Karpas-422 (cell line): ENCODE measurements at regions not wholly inside any gene's neighbourhood (a gene's known extent, or its start where the extent isn't known, plus 50 kb on each side); places are given as distances from the start of the nearest gene placed in this dataset.
A peak's percentile ranks its signal among the peaks of the same experiment; 100 is the strongest.

Experiments
- DNase-seq: peaks from one replicate; pipeline ENCODE4 v3.0.0-alpha.2; 2015
- H2AFZ ChIP-seq: fragments of 200-600 bp; sonication (generic); 2 replicates; pipeline ENCODE4 v1.6.1; 2014; ENCODE audit warnings: antibody characterized with exemption, low read length, mixed read lengths
- H3K27ac ChIP-seq: fragments of 200-600 bp; sonication (generic); 2 replicates; pipeline ENCODE4 v1.5.1; 2014; ENCODE audit warnings: mild to moderate bottlenecking, low read length, moderate library complexity
- H3K27me3 ChIP-seq: fragments of 200-600 bp; sonication (generic); 2 replicates; pipeline ENCODE4 v1.6.1; 2014; ENCODE audit warnings: low read length, mixed read lengths
- H3K36me3 ChIP-seq: fragments of 200-600 bp; sonication (generic); 2 replicates; pipeline ENCODE4 v1.6.1; 2014; ENCODE audit warnings: low read length, mixed read lengths; ENCODE audit not compliant: insufficient read depth
- H3K4me1 ChIP-seq: fragments of 200-600 bp; sonication (generic); 2 replicates; pipeline ENCODE4 v1.6.1; 2014; ENCODE audit warnings: mild to moderate bottlenecking, low read length, mixed read lengths
- H3K4me2 ChIP-seq: fragments of 200-600 bp; sonication (generic); 2 replicates; pipeline ENCODE4 v1.6.1; 2014; ENCODE audit warnings: low read length, low read depth, mild to moderate bottlenecking; ENCODE audit not compliant: poor library complexity, severe bottlenecking
- H3K4me3 ChIP-seq: fragments of 200-600 bp; sonication (generic); 2 replicates; pipeline ENCODE4 v1.5.1; 2014; ENCODE audit warnings: mild to moderate bottlenecking, antibody characterized with exemption, low read length, mixed read lengths
- H3K79me2 ChIP-seq: fragments of 200-600 bp; sonication (generic); 2 replicates; pipeline ENCODE4 v1.6.1; 2014; ENCODE audit warnings: mild to moderate bottlenecking, low read length, mixed read lengths
- H3K9ac ChIP-seq: fragments of 200-600 bp; sonication (generic); 2 replicates; pipeline ENCODE4 v1.6.0; 2014; ENCODE audit warnings: low read length
- H3K9me2 ChIP-seq: fragments of 200-600 bp; sonication (generic), shearing (Covaris generic); replicated peaks from 2 replicates; pipeline ENCODE4 v1.6.0; 2014; ENCODE audit warnings: mild to moderate bottlenecking, low read length, moderate library complexity; ENCODE audit not compliant: insufficient read depth
- H3K9me3 ChIP-seq: fragments of 300-700, 200-600 bp; sonication (generic); 2 replicates; pipeline ENCODE4 v1.6.1; 2014; ENCODE audit warnings: low read length, mixed read lengths
- H4K20me1 ChIP-seq: fragments of 200-600 bp; sonication (generic); 2 replicates; pipeline ENCODE4 v1.6.1; 2014; ENCODE audit warnings: mild to moderate bottlenecking, antibody characterized with exemption, low read length, low read depth; ENCODE audit not compliant: insufficient read depth

DNA sequence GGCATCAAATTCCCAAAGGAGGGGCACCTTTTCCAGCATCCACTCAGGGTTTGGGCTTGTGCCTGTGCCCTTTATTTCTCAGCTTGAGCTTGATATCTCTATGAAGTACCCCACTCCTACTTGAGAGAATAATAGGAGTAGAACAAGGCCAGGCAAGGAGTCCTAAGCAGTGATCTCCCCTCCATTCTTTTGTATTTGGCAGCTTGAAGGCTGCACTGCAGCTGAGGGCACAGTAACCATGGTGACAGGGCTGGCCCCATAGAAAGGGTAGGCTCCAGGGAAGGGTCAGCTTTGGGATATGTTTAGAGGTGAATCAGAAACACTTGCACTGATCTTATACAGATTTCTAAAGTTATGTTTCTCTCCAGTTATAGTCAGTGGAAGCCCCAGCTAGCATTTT, 145.4 kb upstream of the SLC24A5 start:
- no peak overlapping the region for H3K4me2 ChIP-seq

DNA sequence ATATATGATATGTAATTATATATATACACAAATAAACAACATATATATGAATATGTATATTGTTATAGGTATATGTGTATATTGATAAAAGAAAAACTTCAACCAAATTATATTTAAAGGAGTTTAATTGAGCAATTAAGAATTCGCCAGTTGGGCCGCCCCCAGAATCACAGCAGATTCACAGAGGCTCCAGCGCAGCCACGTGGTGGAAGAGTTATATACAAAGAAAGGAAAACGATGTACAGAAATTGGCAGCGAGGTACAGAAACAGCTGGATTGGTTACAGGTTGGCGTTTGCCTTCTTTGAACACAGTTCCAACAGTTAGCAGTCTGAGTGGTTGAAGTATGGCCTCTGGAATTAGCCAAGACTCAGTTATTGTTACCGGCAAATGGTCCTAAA, 137.3 kb upstream of the SLC24A5 start:
- DNase-seq: peak; percentile 44
- H4K20me1 ChIP-seq: no peaks in the 10 kb centered on the region
- H3K9me3 ChIP-seq: no peaks in the 10 kb centered on the region
- H3K4me2 ChIP-seq: no peak overlapping the region
- no peaks in the 10 kb centered on the region for H3K4me1 ChIP-seq
- no peaks in the 10 kb centered on the region for H3K79me2 ChIP-seq
- H3K9me2 ChIP-seq: no peaks in the 10 kb centered on the region
- no peak overlapping the region for H2AFZ ChIP-seq
- peaks cover 4% of the 10 kb centered on the region; the same call in 1 of the 2 replicates for H3K27me3 ChIP-seq
- H3K9ac ChIP-seq: no peak overlapping the region
- no peak overlapping the region for H3K4me3 ChIP-seq
- H3K27ac ChIP-seq: no peak overlapping the region
- H3K36me3 ChIP-seq: no peaks in the 10 kb centered on the region

More for the DNA sequence above, 145.4 kb upstream of the SLC24A5 start:
- no peaks in the 10 kb centered on the region for H3K9me2 ChIP-seq
- no peaks in the 10 kb centered on the region for H3K4me1 ChIP-seq
- no peaks in the 10 kb centered on the region for H3K36me3 ChIP-seq
- DNase-seq: no peak
- H3K79me2 ChIP-seq: no peaks in the 10 kb centered on the region
- no peak overlapping the region for H2AFZ ChIP-seq
- H3K4me3 ChIP-seq: no peak overlapping the region
- no peaks in the 10 kb centered on the region for H4K20me1 ChIP-seq
- peaks cover 4% of the 10 kb centered on the region; the same call in 1 of the 2 replicates for H3K27me3 ChIP-seq
- H3K9ac ChIP-seq: no peak overlapping the region
- no peak overlapping the region for H3K27ac ChIP-seq
- H3K9me3 ChIP-seq: no peaks in the 10 kb centered on the region

DNA sequence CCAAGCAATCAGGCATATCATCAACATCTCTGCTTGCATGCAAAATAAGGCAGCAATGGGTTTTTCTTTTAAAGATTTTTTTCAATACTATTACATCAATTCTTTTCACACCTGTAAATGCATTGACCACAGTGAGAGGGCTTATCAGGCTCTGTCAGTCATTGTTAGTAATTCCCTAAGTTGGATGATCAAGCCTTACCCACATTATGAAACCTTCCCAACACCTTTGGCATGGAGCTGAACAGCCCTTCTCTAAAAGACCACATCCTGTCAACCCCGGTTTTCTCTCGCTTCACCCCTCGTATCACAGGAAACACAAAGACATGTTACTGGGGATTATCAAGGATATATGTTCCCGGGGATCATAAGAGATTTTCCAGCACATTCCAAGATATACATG, 135.2 kb upstream of the SLC24A5 start:
- H3K4me3 ChIP-seq: no peak overlapping the region

DNA sequence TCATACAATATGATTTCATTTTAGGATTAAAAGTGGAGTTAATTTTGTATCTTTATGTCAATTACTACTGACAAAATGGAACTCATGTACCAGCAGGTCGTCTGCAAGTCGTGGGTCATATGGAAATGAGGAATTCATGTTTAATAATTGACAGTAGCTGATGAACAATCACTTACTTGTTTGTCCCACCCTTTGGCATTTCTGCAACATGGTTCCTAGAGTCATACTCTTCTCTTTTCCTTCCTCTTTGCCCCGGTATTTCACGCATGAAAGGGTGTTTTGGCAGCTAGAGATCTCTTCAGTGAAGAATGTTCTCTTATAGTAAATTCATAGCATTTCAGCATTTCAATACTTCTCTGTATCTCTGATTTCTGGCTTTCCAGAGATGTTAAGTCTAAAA, 133.3 kb upstream of the SLC24A5 start:
- no peak overlapping the region for H2AFZ ChIP-seq
- no peaks in the 10 kb centered on the region for H3K4me1 ChIP-seq
- H3K79me2 ChIP-seq: no peaks in the 10 kb centered on the region
- no peaks in the 10 kb centered on the region for H3K27me3 ChIP-seq
- H3K4me3 ChIP-seq: no peak overlapping the region
- no peaks in the 10 kb centered on the region for H3K9me2 ChIP-seq
- no peak overlapping the region for H3K9ac ChIP-seq
- H3K4me2 ChIP-seq: no peak overlapping the region
- DNase-seq: no peak
- no peaks in the 10 kb centered on the region for H3K9me3 ChIP-seq
- H3K36me3 ChIP-seq: no peaks in the 10 kb centered on the region
- H4K20me1 ChIP-seq: no peaks in the 10 kb centered on the region
- no peak overlapping the region for H3K27ac ChIP-seq

More for the DNA sequence above, 135.2 kb upstream of the SLC24A5 start:
- DNase-seq: no peak
- no peaks in the 10 kb centered on the region for H3K9me3 ChIP-seq
- H3K36me3 ChIP-seq: no peaks in the 10 kb centered on the region
- no peak overlapping the region for H3K27ac ChIP-seq
- H2AFZ ChIP-seq: no peak overlapping the region
- no peaks in the 10 kb centered on the region for H4K20me1 ChIP-seq
- H3K9me2 ChIP-seq: no peaks in the 10 kb centered on the region
- no peaks in the 10 kb centered on the region for H3K27me3 ChIP-seq
- H3K9ac ChIP-seq: no peak overlapping the region
- no peaks in the 10 kb centered on the region for H3K79me2 ChIP-seq
- no peaks in the 10 kb centered on the region for H3K4me1 ChIP-seq
- H3K4me2 ChIP-seq: no peak overlapping the region

- Histone ChIP-seq H3K79me2 (no peaks in the 10 kb centered on the region), H3K27ac (no peak overlapping the region), H3K9me3 (no peaks in the 10 kb centered on the region), H3K4me3 (no peak overlapping the region), H3K36me3 (no peaks in the 10 kb centered on the region), H3K4me2 (no peak overlapping the region), H2AFZ (no peak overlapping the region), H4K20me1 (no peaks in the 10 kb centered on the region), H3K9me2 (no peaks in the 10 kb centered on the region), H3K27me3 (no peaks in the 10 kb centered on the region), H3K4me1 (no peaks in the 10 kb centered on the region), H3K9ac (no peak overlapping the region)
- peak; percentile 85 for DNase-seq
Measured at GRCh38 chr15:47987908-47988532, 132.8 kb upstream of the SLC24A5 start.

DNA sequence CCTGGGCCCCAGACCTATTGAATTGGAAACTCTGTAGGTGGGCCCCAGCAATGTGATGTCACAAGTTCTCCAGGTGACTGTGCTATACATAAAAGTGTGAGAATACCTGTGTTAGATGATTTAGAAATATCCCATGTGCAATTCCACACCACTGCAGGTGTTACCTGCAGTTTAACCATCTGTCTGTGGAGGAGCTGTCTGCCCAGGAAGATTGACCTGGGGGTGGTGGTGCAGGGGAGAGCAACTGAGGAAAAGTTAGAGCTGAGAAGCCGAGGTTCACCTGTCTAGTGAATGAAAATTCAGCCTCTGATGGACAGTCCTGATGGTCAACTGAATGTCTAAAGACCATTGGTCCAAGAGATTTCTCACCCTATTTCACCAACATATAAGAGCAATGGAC, 132.2 kb upstream of the SLC24A5 start:
- Histone ChIP-seq H3K36me3 (no peaks in the 10 kb centered on the region), H3K79me2 (no peaks in the 10 kb centered on the region), H3K4me1 (no peaks in the 10 kb centered on the region), H2AFZ (no peak overlapping the region), H3K9ac (no peak overlapping the region), H3K9me3 (no peaks in the 10 kb centered on the region), H4K20me1 (no peaks in the 10 kb centered on the region), H3K27ac (no peak overlapping the region), H3K9me2 (no peaks in the 10 kb centered on the region), H3K4me3 (no peak overlapping the region), H3K27me3 (no peaks in the 10 kb centered on the region), H3K4me2 (no peak overlapping the region)
- no peak for DNase-seq

GRCh38 chr15:47990821-47991220, 130.0 kb upstream of the SLC24A5 start:
- no peaks in the 10 kb centered on the region for H3K36me3 ChIP-seq
- no peak overlapping the region for H3K4me2 ChIP-seq
- DNase-seq: no peak
- no peak overlapping the region for H2AFZ ChIP-seq
- no peak overlapping the region for H3K27ac ChIP-seq
- H4K20me1 ChIP-seq: no peaks in the 10 kb centered on the region
- no peaks in the 10 kb centered on the region for H3K4me1 ChIP-seq
- H3K9ac ChIP-seq: no peak overlapping the region
- H3K27me3 ChIP-seq: no peaks in the 10 kb centered on the region
- H3K4me3 ChIP-seq: no peak overlapping the region
- H3K79me2 ChIP-seq: no peaks in the 10 kb centered on the region
- no peaks in the 10 kb centered on the region for H3K9me3 ChIP-seq
- no peaks in the 10 kb centered on the region for H3K9me2 ChIP-seq

DNA sequence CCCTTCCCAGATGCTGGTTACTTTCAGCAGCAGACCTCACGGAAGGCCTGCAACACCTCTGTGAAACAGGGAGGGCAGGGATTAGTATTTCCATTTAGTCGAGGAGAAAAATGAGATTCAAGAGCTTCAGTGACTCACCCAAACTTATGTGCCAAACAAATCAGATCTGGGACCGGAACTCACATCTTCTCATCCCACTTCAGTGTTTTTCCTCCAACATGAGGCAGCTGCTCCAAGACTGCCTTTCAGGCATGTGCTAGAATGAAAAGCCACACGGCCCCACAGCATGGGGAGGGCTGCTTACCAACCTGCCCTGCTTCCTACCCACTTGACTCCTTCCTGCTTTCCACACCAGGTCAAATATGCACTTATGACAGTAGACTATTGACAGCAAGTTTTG, 129.4 kb upstream of the SLC24A5 start:
- H3K4me2 ChIP-seq: no peak overlapping the region
- no peak overlapping the region for H3K9ac ChIP-seq
- no peak overlapping the region for H3K27ac ChIP-seq
- no peaks in the 10 kb centered on the region for H3K27me3 ChIP-seq
- no peaks in the 10 kb centered on the region for H3K4me1 ChIP-seq
- H3K9me2 ChIP-seq: no peaks in the 10 kb centered on the region
- H3K79me2 ChIP-seq: no peaks in the 10 kb centered on the region
- no peaks in the 10 kb centered on the region for H3K9me3 ChIP-seq
- H3K36me3 ChIP-seq: no peaks in the 10 kb centered on the region
- H2AFZ ChIP-seq: no peak overlapping the region
- H3K4me3 ChIP-seq: no peak overlapping the region
- DNase-seq: no peak
- H4K20me1 ChIP-seq: no peaks in the 10 kb centered on the region

- Histone ChIP-seq H3K36me3 (no peaks in the 10 kb centered on the region), H3K27me3 (no peaks in the 10 kb centered on the region), H2AFZ (no peak overlapping the region), H3K9me2 (no peaks in the 10 kb centered on the region), H4K20me1 (no peaks in the 10 kb centered on the region), H3K27ac (no peak overlapping the region), H3K4me3 (no peak overlapping the region), H3K9ac (no peak overlapping the region), H3K4me1 (no peaks in the 10 kb centered on the region), H3K9me3 (no peaks in the 10 kb centered on the region), H3K79me2 (no peaks in the 10 kb centered on the region), H3K4me2 (no peak overlapping the region)
- DNase-seq: no peak
Measured at GRCh38 chr15:47993051-47993450, 127.7 kb upstream of the SLC24A5 start.
